ENCODE measurements at regions not wholly inside any gene's neighbourhood (a gene's known extent, or its start where the extent isn't known, plus 50 kb on each side); places are given as distances from the start of the nearest gene placed in this dataset.

- no peak for TF ChIP-seq CTCF (IDR thresholded peaks at IDR 0.05)
- no peak for TF ChIP-seq POLR2AphosphoS5 (IDR thresholded peaks at IDR 0.05)
- no peak for TF ChIP-seq POLR2A (IDR thresholded peaks at IDR 0.05)
- TF ChIP-seq EP300 (IDR thresholded peaks at IDR 0.05): no peak
These were observed 92.3 kb upstream of the NFIA start for GRCh38 chr1:60989749-60990713.

Data from suprapubic skin (tissue), 4 donors.